PFSK-1 (cell line): ENCODE measurements at regions not wholly inside any gene's neighbourhood (a gene's known extent, or its start where the extent isn't known, plus 50 kb on each side); places are given as distances from the start of the nearest gene placed in this dataset.

Source experiments
- FOXP2 ChIP-seq: optimal IDR thresholded peaks from 2 replicates; pipeline ENCODE3; 2011; ENCODE audit warnings: borderline replicate concordance, control low read depth, inconsistent platforms; ENCODE audit not compliant: insufficient read depth; ENCODE audit errors: extremely low read length, extremely low read depth
- POLR2AphosphoS5 ChIP-seq: IDR thresholded peaks from 2 replicates; pipeline ENCODE4 v1.6.1; 2012; ENCODE audit warnings: low read depth, mild to moderate bottlenecking, control low read depth, low read length, moderate library complexity
- SIN3A ChIP-seq: IDR thresholded peaks from 2 replicates; pipeline ENCODE4 v1.6.1; 2012; ENCODE audit warnings: mild to moderate bottlenecking, low read length, moderate library complexity, borderline replicate concordance; ENCODE audit not compliant: insufficient read depth
- TAF1 ChIP-seq: IDR thresholded peaks from 2 replicates; pipeline ENCODE4 v1.6.1; 2012; ENCODE audit warnings: low read length, control low read depth, borderline replicate concordance; ENCODE audit not compliant: insufficient read depth
- TF ChIP-seq, protein P1 (sequence below), 2 experiments: IDR thresholded peaks; 2 replicates each; pipeline versions ENCODE4 v1.6.1 to v1.8.0; 2011 to 2012; ENCODE audit warnings: low read depth in 2 of 2, low read length in 2 of 2, control low read depth in 1 of 2, inconsistent platforms in 1 of 2, mild to moderate bottlenecking in 1 of 2, moderate library complexity in 1 of 2; ENCODE audit not compliant: insufficient read depth in 1 of 2

DNA sequence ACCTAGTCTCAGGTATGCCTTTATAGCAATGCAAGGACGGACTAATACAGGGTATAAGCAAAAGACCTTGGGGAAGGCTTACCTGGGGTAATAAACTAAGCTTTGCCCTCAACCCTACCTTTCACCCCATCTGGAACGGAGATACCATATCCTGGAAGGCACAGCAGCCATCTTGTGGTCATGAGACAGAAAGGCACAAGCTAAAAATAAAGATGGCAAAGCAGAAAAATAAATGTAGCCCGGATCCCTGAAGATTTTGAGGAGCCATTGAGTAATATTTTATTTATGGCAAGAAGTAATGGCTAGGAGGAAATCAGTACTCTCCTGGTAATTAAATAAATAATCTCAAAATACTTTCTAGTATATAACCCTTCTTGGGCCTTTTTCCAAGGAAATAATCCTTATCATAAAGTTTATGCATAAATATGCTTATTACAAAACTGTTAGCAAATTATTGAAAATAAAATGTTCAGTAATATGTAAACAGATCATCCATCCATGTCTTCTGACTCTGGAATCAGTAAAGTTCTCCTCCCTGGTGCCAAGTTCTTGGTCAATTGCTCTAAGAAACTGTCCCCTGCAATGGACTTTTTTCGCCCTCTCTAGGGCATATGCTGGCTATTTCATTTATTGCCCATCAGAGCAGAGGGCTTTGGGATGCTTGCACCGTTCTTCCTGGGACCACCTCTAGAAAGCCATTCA, 198.7 kb downstream of the SPP2 start:
- TF ChIP-seq TAF1 (no peak), POLR2AphosphoS5 (no peak), SIN3A (no peak), FOXP2 (no peak)
- TF ChIP-seq, protein P1, sequence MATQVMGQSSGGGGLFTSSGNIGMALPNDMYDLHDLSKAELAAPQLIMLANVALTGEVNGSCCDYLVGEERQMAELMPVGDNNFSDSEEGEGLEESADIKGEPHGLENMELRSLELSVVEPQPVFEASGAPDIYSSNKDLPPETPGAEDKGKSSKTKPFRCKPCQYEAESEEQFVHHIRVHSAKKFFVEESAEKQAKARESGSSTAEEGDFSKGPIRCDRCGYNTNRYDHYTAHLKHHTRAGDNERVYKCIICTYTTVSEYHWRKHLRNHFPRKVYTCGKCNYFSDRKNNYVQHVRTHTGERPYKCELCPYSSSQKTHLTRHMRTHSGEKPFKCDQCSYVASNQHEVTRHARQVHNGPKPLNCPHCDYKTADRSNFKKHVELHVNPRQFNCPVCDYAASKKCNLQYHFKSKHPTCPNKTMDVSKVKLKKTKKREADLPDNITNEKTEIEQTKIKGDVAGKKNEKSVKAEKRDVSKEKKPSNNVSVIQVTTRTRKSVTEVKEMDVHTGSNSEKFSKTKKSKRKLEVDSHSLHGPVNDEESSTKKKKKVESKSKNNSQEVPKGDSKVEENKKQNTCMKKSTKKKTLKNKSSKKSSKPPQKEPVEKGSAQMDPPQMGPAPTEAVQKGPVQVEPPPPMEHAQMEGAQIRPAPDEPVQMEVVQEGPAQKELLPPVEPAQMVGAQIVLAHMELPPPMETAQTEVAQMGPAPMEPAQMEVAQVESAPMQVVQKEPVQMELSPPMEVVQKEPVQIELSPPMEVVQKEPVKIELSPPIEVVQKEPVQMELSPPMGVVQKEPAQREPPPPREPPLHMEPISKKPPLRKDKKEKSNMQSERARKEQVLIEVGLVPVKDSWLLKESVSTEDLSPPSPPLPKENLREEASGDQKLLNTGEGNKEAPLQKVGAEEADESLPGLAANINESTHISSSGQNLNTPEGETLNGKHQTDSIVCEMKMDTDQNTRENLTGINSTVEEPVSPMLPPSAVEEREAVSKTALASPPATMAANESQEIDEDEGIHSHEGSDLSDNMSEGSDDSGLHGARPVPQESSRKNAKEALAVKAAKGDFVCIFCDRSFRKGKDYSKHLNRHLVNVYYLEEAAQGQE (IDR thresholded peaks at IDR 0.05; ENCODE audit: insufficient read depth in 1 of 2, low read depth in 2 of 2, low read length in 2 of 2): no peak
